ENCODE measurements at regions not wholly inside any gene's neighbourhood (a gene's known extent, or its start where the extent isn't known, plus 50 kb on each side); places are given as distances from the start of the nearest gene placed in this dataset.
A peak's percentile ranks its signal among the peaks of the same experiment; 100 is the strongest.

- H2AK5ac ChIP-seq (ENCODE audit: low read length): no peak overlapping the region
- H4K12ac ChIP-seq (ENCODE audit: low read depth, low read length): no peak overlapping the region
- no peak overlapping the region for H3K27ac ChIP-seq (ENCODE audit: low read depth, low read length)
- H3K9ac ChIP-seq (ENCODE audit: low read length): no peak overlapping the region
- H3K23ac ChIP-seq (ENCODE audit: low read length): no peak overlapping the region
- peak overlapping the region; percentile 14 for H2BK120ac ChIP-seq (ENCODE audit: insufficient read depth, low read length, poor library complexity)
- no peak overlapping the region for H2AFZ ChIP-seq (ENCODE audit: insufficient read depth, low read length, poor library complexity)
- H3K9me3 ChIP-seq (ENCODE audit: insufficient read depth, low read depth, low read length): no peaks in the 10 kb centered on the region
- H3K18ac ChIP-seq (ENCODE audit: low read length): no peak overlapping the region
- H3K4ac ChIP-seq (ENCODE audit: low read depth, low read length): no peak overlapping the region
- no peak overlapping the region for H3K14ac ChIP-seq (ENCODE audit: low read length)
- H3K79me2 ChIP-seq (ENCODE audit: control insufficient read depth, insufficient read depth, low read length, poor library complexity): no peaks in the 10 kb centered on the region
- DNase-seq: no peak
- H2BK12ac ChIP-seq (ENCODE audit: low read length): peak overlapping the region; percentile 22
- no peak overlapping the region for H3K4me2 ChIP-seq (ENCODE audit: low read length)
- H3K4me3 ChIP-seq (ENCODE audit: low read depth, low read length): no peak overlapping the region
- H4K91ac ChIP-seq (ENCODE audit: low read depth, low read length): peak overlapping the region; percentile 32
- H3K4me1 ChIP-seq (ENCODE audit: control insufficient read depth in 1 of 2, insufficient read depth in 2 of 2, low read length in 2 of 2): no peaks in the 10 kb centered on the region
- H3K36me3 ChIP-seq (ENCODE audit: control insufficient read depth in 1 of 2, insufficient read depth in 2 of 2, low read length in 2 of 2): no peaks in the 10 kb centered on the region
- H2BK5ac ChIP-seq (ENCODE audit: low read depth, low read length, poor library complexity): peak overlapping the region; percentile 6
- H3K79me1 ChIP-seq (ENCODE audit: low read length): peaks cover 1% of the 10 kb centered on the region
- no peaks in the 10 kb centered on the region for H3K27me3 ChIP-seq (ENCODE audit: insufficient read depth, low read length)
- no peak overlapping the region for H4K8ac ChIP-seq (ENCODE audit: low read depth, low read length)
These were observed 405.7 kb upstream of the NCAM2 start for GRCh38 chr21:20592463-20592862.

GRCh38 chr21:20603236-20603635, 395.0 kb upstream of the NCAM2 start:
- Histone ChIP-seq H2BK5ac (ENCODE audit: low read depth, low read length, poor library complexity) (no peak overlapping the region), H4K12ac (ENCODE audit: low read depth, low read length) (no peak overlapping the region), H3K4me2 (ENCODE audit: low read length) (no peak overlapping the region), H3K79me1 (ENCODE audit: low read length) (no peaks in the 10 kb centered on the region), H3K27ac (ENCODE audit: low read depth, low read length) (no peak overlapping the region), H4K91ac (ENCODE audit: low read depth, low read length) (no peak overlapping the region), H2AFZ (ENCODE audit: insufficient read depth, low read length, poor library complexity) (no peak overlapping the region), H4K8ac (ENCODE audit: low read depth, low read length) (no peak overlapping the region), H2AK5ac (ENCODE audit: low read length) (no peak overlapping the region), H2BK120ac (ENCODE audit: insufficient read depth, low read length, poor library complexity) (no peak overlapping the region), H3K18ac (ENCODE audit: low read length) (no peak overlapping the region), H2BK12ac (ENCODE audit: low read length) (no peak overlapping the region), H3K14ac (ENCODE audit: low read length) (no peak overlapping the region), H3K23ac (ENCODE audit: low read length) (no peak overlapping the region), H3K36me3 (ENCODE audit: control insufficient read depth in 1 of 2, insufficient read depth in 2 of 2, low read length in 2 of 2) (no peaks in the 10 kb centered on the region), H3K4ac (ENCODE audit: low read depth, low read length) (no peak overlapping the region), H3K79me2 (ENCODE audit: control insufficient read depth, insufficient read depth, low read length, poor library complexity) (no peaks in the 10 kb centered on the region), H3K4me3 (ENCODE audit: low read depth, low read length) (no peak overlapping the region), H3K9ac (ENCODE audit: low read length) (no peak overlapping the region), H3K27me3 (ENCODE audit: insufficient read depth, low read length) (no peaks in the 10 kb centered on the region), H3K9me3 (ENCODE audit: insufficient read depth, low read depth, low read length) (no peaks in the 10 kb centered on the region), H3K4me1 (ENCODE audit: control insufficient read depth in 1 of 2, insufficient read depth in 2 of 2, low read length in 2 of 2) (no peaks in the 10 kb centered on the region)
- no peak for DNase-seq
- WGBS (ENCODE audit: extremely low coverage, insufficient coverage, insufficient read length): no CpG with 5 or more reads among the region's 3 CpGs

- no peak overlapping the region for H3K14ac ChIP-seq (ENCODE audit: low read length)
- H3K23ac ChIP-seq (ENCODE audit: low read length): no peak overlapping the region
- H4K91ac ChIP-seq (ENCODE audit: low read depth, low read length): no peak overlapping the region
- H3K9ac ChIP-seq (ENCODE audit: low read length): no peak overlapping the region
- no peak overlapping the region for H2BK5ac ChIP-seq (ENCODE audit: low read depth, low read length, poor library complexity)
- no peak overlapping the region for H3K27ac ChIP-seq (ENCODE audit: low read depth, low read length)
- H3K4me3 ChIP-seq (ENCODE audit: low read depth, low read length): no peak overlapping the region
- H3K4ac ChIP-seq (ENCODE audit: low read depth, low read length): no peak overlapping the region
- H3K79me1 ChIP-seq (ENCODE audit: low read length): no peaks in the 10 kb centered on the region
- WGBS (ENCODE audit: extremely low coverage, insufficient coverage, insufficient read length): no CpG with 5 or more reads among the region's 4 CpGs
- H2BK12ac ChIP-seq (ENCODE audit: low read length): no peak overlapping the region
- H2AK5ac ChIP-seq (ENCODE audit: low read length): no peak overlapping the region
- H2BK120ac ChIP-seq (ENCODE audit: insufficient read depth, low read length, poor library complexity): no peak overlapping the region
- no peaks in the 10 kb centered on the region for H3K27me3 ChIP-seq (ENCODE audit: insufficient read depth, low read length)
- no peak overlapping the region for H3K4me2 ChIP-seq (ENCODE audit: low read length)
- DNase-seq: no peak
- no peak overlapping the region for H2AFZ ChIP-seq (ENCODE audit: insufficient read depth, low read length, poor library complexity)
- H3K36me3 ChIP-seq (ENCODE audit: control insufficient read depth in 1 of 2, insufficient read depth in 2 of 2, low read length in 2 of 2): no peaks in the 10 kb centered on the region
- no peaks in the 10 kb centered on the region for H3K9me3 ChIP-seq (ENCODE audit: insufficient read depth, low read depth, low read length)
- no peaks in the 10 kb centered on the region for H3K79me2 ChIP-seq (ENCODE audit: control insufficient read depth, insufficient read depth, low read length, poor library complexity)
- H3K4me1 ChIP-seq (ENCODE audit: control insufficient read depth in 1 of 2, insufficient read depth in 2 of 2, low read length in 2 of 2): no peaks in the 10 kb centered on the region
- H3K18ac ChIP-seq (ENCODE audit: low read length): no peak overlapping the region
- no peak overlapping the region for H4K12ac ChIP-seq (ENCODE audit: low read depth, low read length)
- no peak overlapping the region for H4K8ac ChIP-seq (ENCODE audit: low read depth, low read length)
These were observed 387.2 kb upstream of the NCAM2 start for GRCh38 chr21:20611008-20611407.

- Histone ChIP-seq H3K9me3 (ENCODE audit: insufficient read depth, low read depth, low read length) (no peaks in the 10 kb centered on the region), H3K27ac (ENCODE audit: low read depth, low read length) (no peak overlapping the region), H4K91ac (ENCODE audit: low read depth, low read length) (no peak overlapping the region), H2AK5ac (ENCODE audit: low read length) (no peak overlapping the region), H3K23ac (ENCODE audit: low read length) (no peak overlapping the region), H3K27me3 (ENCODE audit: insufficient read depth, low read length) (no peaks in the 10 kb centered on the region), H2BK5ac (ENCODE audit: low read depth, low read length, poor library complexity) (no peak overlapping the region), H3K79me1 (ENCODE audit: low read length) (no peaks in the 10 kb centered on the region), H3K4me1 (ENCODE audit: control insufficient read depth in 1 of 2, insufficient read depth in 2 of 2, low read length in 2 of 2) (no peaks in the 10 kb centered on the region), H3K18ac (ENCODE audit: low read length) (no peak overlapping the region), H3K4ac (ENCODE audit: low read depth, low read length) (no peak overlapping the region), H3K4me3 (ENCODE audit: low read depth, low read length) (no peak overlapping the region), H3K79me2 (ENCODE audit: control insufficient read depth, insufficient read depth, low read length, poor library complexity) (no peaks in the 10 kb centered on the region), H3K4me2 (ENCODE audit: low read length) (no peak overlapping the region), H4K8ac (ENCODE audit: low read depth, low read length) (no peak overlapping the region), H4K12ac (ENCODE audit: low read depth, low read length) (no peak overlapping the region), H2AFZ (ENCODE audit: insufficient read depth, low read length, poor library complexity) (no peak overlapping the region), H3K14ac (ENCODE audit: low read length) (no peak overlapping the region), H2BK120ac (ENCODE audit: insufficient read depth, low read length, poor library complexity) (no peak overlapping the region), H3K9ac (ENCODE audit: low read length) (no peak overlapping the region), H2BK12ac (ENCODE audit: low read length) (no peak overlapping the region), H3K36me3 (ENCODE audit: control insufficient read depth in 1 of 2, insufficient read depth in 2 of 2, low read length in 2 of 2) (no peaks in the 10 kb centered on the region)
- DNase-seq: no peak
- WGBS (ENCODE audit: extremely low coverage, insufficient coverage, insufficient read length): no CpG with 5 or more reads among the region's 2 CpGs
These were observed 384.6 kb upstream of the NCAM2 start for GRCh38 chr21:20613654-20614053.
